ENCODE measurements at regions not wholly inside any gene's neighbourhood (a gene's known extent, or its start where the extent isn't known, plus 50 kb on each side); places are given as distances from the start of the nearest gene placed in this dataset.

- TF ChIP-seq CTCF (IDR thresholded peaks at IDR 0.05) (no peak), POLR2AphosphoS5 (IDR thresholded peaks at IDR 0.05) (no peak), POLR2A (IDR thresholded peaks at IDR 0.05) (no peak)
These were observed 187.7 kb downstream of the IRS1 start for GRCh38 chr2:226611944-226612318.
